ENCODE measurements at regions not wholly inside any gene's neighbourhood (a gene's known extent, or its start where the extent isn't known, plus 50 kb on each side); places are given as distances from the start of the nearest gene placed in this dataset.
"Not testable (repeated sequence)": the region's sequence is repeated elsewhere in the genome, so short reads cannot be mapped to it uniquely, and the experiment has no call there.

DNA sequence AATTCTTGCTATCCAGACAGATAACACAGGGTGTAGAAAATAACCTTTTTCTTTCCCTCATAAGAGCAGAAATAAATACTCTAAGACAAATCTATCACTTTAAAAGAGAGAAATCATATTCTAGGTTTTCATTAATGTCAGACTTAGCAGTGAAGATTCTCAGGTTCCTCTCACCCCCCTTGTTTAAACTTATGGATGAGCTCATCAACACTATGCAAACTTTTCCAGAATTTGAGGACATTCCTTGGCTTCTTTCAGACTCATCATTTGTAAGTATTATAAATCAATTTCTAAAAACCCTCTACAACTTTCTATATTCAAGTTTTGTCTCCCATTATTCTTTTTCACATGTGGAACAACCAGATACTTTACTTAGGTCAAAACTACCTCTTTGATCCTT lies 374.9 kb upstream of the TRPC7 start:
- no peak for ATAC-seq
- TF ChIP-seq ZFP30 (CRISPR knock-in tag; IDR thresholded peaks at IDR 0.05), result no peak
- TF ChIP-seq, protein P1, sequence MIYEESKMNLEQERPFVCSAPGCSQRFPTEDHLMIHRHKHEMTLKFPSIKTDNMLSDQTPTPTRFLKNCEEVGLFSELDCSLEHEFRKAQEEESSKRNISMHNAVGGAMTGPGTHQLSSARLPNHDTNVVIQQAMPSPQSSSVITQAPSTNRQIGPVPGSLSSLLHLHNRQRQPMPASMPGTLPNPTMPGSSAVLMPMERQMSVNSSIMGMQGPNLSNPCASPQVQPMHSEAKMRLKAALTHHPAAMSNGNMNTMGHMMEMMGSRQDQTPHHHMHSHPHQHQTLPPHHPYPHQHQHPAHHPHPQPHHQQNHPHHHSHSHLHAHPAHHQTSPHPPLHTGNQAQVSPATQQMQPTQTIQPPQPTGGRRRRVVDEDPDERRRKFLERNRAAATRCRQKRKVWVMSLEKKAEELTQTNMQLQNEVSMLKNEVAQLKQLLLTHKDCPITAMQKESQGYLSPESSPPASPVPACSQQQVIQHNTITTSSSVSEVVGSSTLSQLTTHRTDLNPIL (CRISPR knock-in tag; IDR thresholded peaks at IDR 0.05; ENCODE audit: low read depth), result no peak
- no peak for TF ChIP-seq OSR1 (CRISPR knock-in tag; IDR thresholded peaks at IDR 0.05)
- TF ChIP-seq ZC3H10 (CRISPR knock-in tag; IDR thresholded peaks at IDR 0.05), result no peak
- TF ChIP-seq ZNF565 (CRISPR knock-in tag; conservative IDR thresholded peaks at IDR 0.05; ENCODE audit: low read depth), result no peak

DNA sequence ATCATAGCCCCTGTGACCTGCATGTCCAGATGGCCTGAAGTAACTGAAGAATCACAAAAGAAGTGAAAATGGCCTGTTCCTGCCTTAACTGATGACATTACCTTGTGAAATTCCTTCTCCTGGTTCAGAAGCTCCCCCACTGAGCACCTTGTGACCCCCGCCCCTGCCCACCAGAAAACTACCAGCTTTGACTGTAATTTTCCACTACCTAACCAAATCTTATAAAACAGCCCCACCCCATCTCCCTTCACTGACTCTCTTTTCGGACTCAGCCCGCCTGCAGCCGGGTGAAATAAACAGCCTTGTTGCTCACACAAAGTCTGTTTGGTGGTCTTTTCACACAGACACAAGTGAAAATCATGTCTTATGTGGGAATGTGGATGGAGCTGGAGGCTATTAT lies 373.9 kb upstream of the TRPC7 start:
- ATAC-seq, result not testable (repeated sequence)

DNA sequence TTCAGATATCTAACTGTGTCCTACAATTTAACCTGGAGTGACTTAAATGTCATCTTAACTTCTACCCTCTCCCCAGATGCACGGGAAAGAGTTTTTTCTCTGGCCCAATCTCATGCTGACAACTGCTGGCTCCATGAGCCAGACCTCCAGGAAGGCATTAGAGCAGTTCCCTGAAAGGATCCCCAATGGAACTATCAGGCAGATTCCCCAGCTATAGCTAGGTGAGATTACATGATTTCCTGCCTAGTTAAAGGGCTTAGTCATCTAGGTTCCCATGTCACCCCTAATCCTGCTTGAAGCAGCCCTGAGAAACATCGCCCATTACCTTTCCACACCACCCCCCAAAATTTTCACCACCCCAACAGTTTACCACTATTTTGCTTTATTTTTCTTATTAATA lies 373.5 kb upstream of the TRPC7 start:
- ATAC-seq, result no peak
- TF ChIP-seq, protein P2, sequence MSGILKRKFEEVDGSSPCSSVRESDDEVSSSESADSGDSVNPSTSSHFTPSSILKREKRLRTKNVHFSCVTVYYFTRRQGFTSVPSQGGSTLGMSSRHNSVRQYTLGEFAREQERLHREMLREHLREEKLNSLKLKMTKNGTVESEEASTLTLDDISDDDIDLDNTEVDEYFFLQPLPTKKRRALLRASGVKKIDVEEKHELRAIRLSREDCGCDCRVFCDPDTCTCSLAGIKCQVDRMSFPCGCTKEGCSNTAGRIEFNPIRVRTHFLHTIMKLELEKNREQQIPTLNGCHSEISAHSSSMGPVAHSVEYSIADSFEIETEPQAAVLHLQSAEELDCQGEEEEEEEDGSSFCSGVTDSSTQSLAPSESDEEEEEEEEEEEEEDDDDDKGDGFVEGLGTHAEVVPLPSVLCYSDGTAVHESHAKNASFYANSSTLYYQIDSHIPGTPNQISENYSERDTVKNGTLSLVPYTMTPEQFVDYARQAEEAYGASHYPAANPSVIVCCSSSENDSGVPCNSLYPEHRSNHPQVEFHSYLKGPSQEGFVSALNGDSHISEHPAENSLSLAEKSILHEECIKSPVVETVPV (CRISPR knock-in tag; IDR thresholded peaks at IDR 0.05), result no peak
- TF ChIP-seq ARNTL (CRISPR knock-in tag; IDR thresholded peaks at IDR 0.05; ENCODE audit: borderline replicate concordance, low read depth) (no peak), ESRRG (CRISPR knock-in tag; IDR thresholded peaks at IDR 0.05) (no peak), ZFP3 (CRISPR knock-in tag; IDR thresholded peaks at IDR 0.05) (no peak), ISL1 (CRISPR knock-in tag; IDR thresholded peaks at IDR 0.05) (no peak), ZNF70 (CRISPR knock-in tag; IDR thresholded peaks at IDR 0.05) (no peak), ZFP30 (CRISPR knock-in tag; IDR thresholded peaks at IDR 0.05) (no peak), BACH2 (CRISPR knock-in tag; IDR thresholded peaks at IDR 0.05; ENCODE audit: borderline replicate concordance) (no peak), PPARA (CRISPR knock-in tag; IDR thresholded peaks at IDR 0.05; ENCODE audit: borderline replicate concordance) (no peak), RARB (CRISPR knock-in tag; IDR thresholded peaks at IDR 0.05) (no peak), GLIS3 (CRISPR knock-in tag; IDR thresholded peaks at IDR 0.05) (no peak), TCF4 (CRISPR knock-in tag; IDR thresholded peaks at IDR 0.05; ENCODE audit: borderline replicate concordance) (no peak), ZNF565 (CRISPR knock-in tag; conservative IDR thresholded peaks at IDR 0.05; ENCODE audit: low read depth) (no peak), CSDC2 (CRISPR knock-in tag; IDR thresholded peaks at IDR 0.05) (no peak), TOX (CRISPR knock-in tag; IDR thresholded peaks at IDR 0.05; ENCODE audit: borderline replicate concordance) (no peak), SNAI2 (CRISPR knock-in tag; IDR thresholded peaks at IDR 0.05) (no peak)
- TF ChIP-seq, protein P3, sequence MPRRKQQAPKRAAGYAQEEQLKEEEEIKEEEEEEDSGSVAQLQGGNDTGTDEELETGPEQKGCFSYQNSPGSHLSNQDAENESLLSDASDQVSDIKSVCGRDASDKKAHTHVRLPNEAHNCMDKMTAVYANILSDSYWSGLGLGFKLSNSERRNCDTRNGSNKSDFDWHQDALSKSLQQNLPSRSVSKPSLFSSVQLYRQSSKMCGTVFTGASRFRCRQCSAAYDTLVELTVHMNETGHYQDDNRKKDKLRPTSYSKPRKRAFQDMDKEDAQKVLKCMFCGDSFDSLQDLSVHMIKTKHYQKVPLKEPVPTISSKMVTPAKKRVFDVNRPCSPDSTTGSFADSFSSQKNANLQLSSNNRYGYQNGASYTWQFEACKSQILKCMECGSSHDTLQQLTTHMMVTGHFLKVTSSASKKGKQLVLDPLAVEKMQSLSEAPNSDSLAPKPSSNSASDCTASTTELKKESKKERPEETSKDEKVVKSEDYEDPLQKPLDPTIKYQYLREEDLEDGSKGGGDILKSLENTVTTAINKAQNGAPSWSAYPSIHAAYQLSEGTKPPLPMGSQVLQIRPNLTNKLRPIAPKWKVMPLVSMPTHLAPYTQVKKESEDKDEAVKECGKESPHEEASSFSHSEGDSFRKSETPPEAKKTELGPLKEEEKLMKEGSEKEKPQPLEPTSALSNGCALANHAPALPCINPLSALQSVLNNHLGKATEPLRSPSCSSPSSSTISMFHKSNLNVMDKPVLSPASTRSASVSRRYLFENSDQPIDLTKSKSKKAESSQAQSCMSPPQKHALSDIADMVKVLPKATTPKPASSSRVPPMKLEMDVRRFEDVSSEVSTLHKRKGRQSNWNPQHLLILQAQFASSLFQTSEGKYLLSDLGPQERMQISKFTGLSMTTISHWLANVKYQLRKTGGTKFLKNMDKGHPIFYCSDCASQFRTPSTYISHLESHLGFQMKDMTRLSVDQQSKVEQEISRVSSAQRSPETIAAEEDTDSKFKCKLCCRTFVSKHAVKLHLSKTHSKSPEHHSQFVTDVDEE (CRISPR knock-in tag; IDR thresholded peaks at IDR 0.05), result no peak
- TF ChIP-seq, protein P1 (CRISPR knock-in tag; IDR thresholded peaks at IDR 0.05; ENCODE audit: low read depth), result no peak
- TF ChIP-seq, protein P4, sequence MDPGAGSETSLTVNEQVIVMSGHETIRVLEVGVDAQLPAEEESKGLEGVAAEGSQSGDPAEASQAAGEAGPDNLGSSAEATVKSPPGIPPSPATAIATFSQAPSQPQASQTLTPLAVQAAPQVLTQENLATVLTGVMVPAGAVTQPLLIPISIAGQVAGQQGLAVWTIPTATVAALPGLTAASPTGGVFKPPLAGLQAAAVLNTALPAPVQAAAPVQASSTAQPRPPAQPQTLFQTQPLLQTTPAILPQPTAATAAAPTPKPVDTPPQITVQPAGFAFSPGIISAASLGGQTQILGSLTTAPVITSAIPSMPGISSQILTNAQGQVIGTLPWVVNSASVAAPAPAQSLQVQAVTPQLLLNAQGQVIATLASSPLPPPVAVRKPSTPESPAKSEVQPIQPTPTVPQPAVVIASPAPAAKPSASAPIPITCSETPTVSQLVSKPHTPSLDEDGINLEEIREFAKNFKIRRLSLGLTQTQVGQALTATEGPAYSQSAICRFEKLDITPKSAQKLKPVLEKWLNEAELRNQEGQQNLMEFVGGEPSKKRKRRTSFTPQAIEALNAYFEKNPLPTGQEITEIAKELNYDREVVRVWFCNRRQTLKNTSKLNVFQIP (CRISPR knock-in tag; IDR thresholded peaks at IDR 0.05; ENCODE audit: borderline replicate concordance, low read depth), result no peak
- TF ChIP-seq, protein P5, sequence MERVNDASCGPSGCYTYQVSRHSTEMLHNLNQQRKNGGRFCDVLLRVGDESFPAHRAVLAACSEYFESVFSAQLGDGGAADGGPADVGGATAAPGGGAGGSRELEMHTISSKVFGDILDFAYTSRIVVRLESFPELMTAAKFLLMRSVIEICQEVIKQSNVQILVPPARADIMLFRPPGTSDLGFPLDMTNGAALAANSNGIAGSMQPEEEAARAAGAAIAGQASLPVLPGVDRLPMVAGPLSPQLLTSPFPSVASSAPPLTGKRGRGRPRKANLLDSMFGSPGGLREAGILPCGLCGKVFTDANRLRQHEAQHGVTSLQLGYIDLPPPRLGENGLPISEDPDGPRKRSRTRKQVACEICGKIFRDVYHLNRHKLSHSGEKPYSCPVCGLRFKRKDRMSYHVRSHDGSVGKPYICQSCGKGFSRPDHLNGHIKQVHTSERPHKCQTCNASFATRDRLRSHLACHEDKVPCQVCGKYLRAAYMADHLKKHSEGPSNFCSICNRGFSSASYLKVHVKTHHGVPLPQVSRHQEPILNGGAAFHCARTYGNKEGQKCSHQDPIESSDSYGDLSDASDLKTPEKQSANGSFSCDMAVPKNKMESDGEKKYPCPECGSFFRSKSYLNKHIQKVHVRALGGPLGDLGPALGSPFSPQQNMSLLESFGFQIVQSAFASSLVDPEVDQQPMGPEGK (CRISPR knock-in tag; IDR thresholded peaks at IDR 0.05; ENCODE audit: borderline replicate concordance), result no peak

Measured in SK-N-SH treated with all-trans-retinoic acid at 6 μM for 48 hours (cell line).